MG63 (cell line): ENCODE measurements at regions not wholly inside any gene's neighbourhood (a gene's known extent, or its start where the extent isn't known, plus 50 kb on each side); places are given as distances from the start of the nearest gene placed in this dataset.

Experiments
- DNase-seq: peaks from one replicate; pipeline ENCODE4 v3.0.0-alpha.2; 2020
- H3K27me3 ChIP-seq: fragments of 250-450 bp; sonication (Bioruptor Pico); 2 replicates; pipeline ENCODE4 v1.5.1; 2020; ENCODE audit warnings: mild to moderate bottlenecking, moderate library complexity
- H3K36me3 ChIP-seq: fragments of 250-450 bp; sonication (Bioruptor Pico); 2 replicates; pipeline ENCODE4 v1.5.1; 2020; ENCODE audit warnings: mild to moderate bottlenecking, moderate library complexity
- H3K4me3 ChIP-seq: fragments of 250-450 bp; sonication (Bioruptor Pico); 2 replicates; pipeline ENCODE4 v1.5.1; 2020; ENCODE audit warnings: mild to moderate bottlenecking, moderate library complexity
- H3K9me3 ChIP-seq: fragments of 250-450 bp; sonication (Bioruptor Pico); 2 replicates; pipeline ENCODE4 v1.5.1; 2020; ENCODE audit warnings: mild to moderate bottlenecking, moderate library complexity

DNA sequence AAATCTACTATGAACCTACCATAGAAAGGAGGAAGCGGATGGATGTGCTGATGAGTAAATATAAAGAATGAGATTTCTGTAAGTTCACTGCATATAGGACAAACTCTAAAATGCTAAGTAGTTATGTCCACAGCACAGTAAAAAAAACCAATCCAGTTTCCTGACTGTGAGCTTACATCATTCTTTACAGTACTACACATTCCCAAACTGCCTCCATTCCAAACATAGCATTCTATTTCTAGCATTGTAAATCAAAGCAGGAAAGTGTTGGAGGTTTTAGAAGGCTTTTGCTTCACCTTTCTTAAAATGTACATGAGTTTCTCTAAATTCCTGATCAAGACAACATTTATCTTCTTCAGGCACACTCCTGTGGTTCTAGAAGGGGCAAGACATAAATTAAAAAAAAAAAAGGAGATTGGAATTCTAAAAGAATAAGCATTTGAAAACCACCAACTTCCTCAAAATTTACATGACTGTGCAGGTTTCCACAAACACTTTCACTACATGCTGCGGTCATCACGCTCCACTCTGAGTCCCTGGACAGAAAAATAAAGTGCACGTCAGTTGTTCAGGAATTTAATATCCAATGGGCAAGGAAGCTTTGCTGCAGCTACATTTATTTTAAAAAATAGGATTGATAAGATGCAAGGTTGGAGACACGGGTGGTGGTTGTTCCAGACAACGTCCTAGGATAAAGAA is 297.6 kb upstream of the STS start:
- Histone ChIP-seq H3K9me3 (no peaks in the 10 kb centered on the region), H3K4me3 (no peak overlapping the region), H3K36me3 (no peaks in the 10 kb centered on the region), H3K27me3 (no peaks in the 10 kb centered on the region)
- DNase-seq, result peak; percentile 1

- Histone ChIP-seq H3K4me3 (no peak overlapping the region), H3K36me3 (no peaks in the 10 kb centered on the region), H3K9me3 (no peaks in the 10 kb centered on the region), H3K27me3 (no peaks in the 10 kb centered on the region)
- no peak for DNase-seq
Measured at GRCh38 chrX:6832619-6833018, 297.7 kb upstream of the VCX3A start.

GRCh38 chrX:6826856-6827255 is 291.9 kb upstream of the VCX3A start:
- no peaks in the 10 kb centered on the region for H3K27me3 ChIP-seq
- no peaks in the 10 kb centered on the region for H3K36me3 ChIP-seq
- no peak overlapping the region for H3K4me3 ChIP-seq
- DNase-seq, result no peak
- no peaks in the 10 kb centered on the region for H3K9me3 ChIP-seq

DNA sequence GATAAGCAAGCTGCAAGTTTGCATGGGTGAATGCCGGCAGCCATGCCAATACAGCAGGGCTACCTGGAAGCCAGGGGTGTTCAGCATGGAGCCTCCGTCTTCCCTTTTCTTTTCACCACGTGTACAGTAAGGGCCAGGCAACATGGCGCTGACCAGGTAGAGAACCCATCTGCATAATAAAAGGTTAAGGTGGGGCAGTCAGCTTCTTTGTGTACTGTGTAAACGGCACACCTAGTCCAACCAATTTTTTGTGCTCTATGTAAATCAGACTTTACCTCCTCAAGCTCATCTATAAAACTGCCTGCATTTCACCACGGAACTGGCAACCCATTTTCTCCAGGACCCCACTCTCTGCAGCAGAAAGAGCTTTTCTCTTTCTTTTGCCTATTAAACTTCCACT is 286.8 kb upstream of the VCX3A start:
- Histone ChIP-seq H3K4me3 (no peak overlapping the region), H3K9me3 (no peaks in the 10 kb centered on the region), H3K36me3 (no peaks in the 10 kb centered on the region), H3K27me3 (no peaks in the 10 kb centered on the region)
- no peak for DNase-seq

DNA sequence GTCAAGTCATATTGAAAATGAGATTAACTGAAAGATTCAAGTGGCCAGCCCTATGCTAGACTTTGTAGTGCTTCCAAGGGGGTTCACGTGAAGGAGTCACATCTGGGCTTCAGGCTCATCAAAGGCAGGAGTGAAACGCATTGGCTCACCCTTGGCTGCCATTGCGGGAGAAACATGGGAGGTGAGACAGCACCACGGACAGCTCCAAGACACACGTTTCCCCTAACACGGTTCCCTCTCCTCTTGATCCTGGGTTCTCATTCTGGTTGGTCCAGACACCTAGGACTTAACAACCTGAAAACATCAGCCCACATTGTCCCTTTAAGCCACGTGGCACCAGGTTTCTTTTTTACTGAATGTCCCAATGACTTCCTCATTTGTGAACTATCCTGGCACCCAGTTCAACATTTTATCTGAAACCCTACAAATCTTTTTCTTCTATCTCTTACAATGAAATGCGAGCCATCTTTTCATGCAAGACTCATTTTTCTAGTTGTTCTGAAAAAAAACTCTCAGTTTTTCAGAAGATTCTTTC is 279.0 kb upstream of the VCX3A start:
- no peak for DNase-seq
- no peak overlapping the region for H3K4me3 ChIP-seq
- H3K9me3 ChIP-seq, result no peaks in the 10 kb centered on the region
- H3K27me3 ChIP-seq, result no peaks in the 10 kb centered on the region
- H3K36me3 ChIP-seq, result no peaks in the 10 kb centered on the region

DNA sequence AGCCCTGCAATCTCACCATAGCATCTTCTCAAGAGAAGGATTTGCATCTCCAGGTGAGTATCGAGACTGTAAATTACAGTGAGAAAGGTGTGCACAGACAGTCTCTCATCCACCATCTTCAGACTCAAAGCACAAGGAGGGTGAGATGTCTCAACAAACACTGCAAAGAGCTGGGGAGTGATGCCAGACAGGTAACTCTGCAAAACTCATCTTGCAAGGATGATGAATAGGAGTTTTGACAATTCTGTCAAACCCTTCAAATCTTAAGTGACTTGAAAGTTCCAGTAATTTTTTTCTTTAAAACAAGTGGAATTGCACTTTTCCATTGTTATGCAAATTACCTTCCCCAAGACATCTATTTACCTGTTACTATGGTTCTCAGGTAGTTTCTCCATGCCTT is 277.2 kb upstream of the VCX3A start:
- no peaks in the 10 kb centered on the region for H3K36me3 ChIP-seq
- no peak for DNase-seq
- H3K4me3 ChIP-seq, result no peak overlapping the region
- no peaks in the 10 kb centered on the region for H3K9me3 ChIP-seq
- no peaks in the 10 kb centered on the region for H3K27me3 ChIP-seq

GRCh38 chrX:6810776-6811175 is 275.9 kb upstream of the VCX3A start:
- DNase-seq, result peak; percentile 17
- Histone ChIP-seq H3K4me3 (no peak overlapping the region), H3K9me3 (no peaks in the 10 kb centered on the region), H3K27me3 (no peaks in the 10 kb centered on the region), H3K36me3 (no peaks in the 10 kb centered on the region)

- H3K27me3 ChIP-seq, result no peaks in the 10 kb centered on the region
- no peaks in the 10 kb centered on the region for H3K36me3 ChIP-seq
- H3K9me3 ChIP-seq, result no peaks in the 10 kb centered on the region
- DNase-seq, result no peak
- H3K4me3 ChIP-seq, result no peak overlapping the region
Measured at GRCh38 chrX:6803607-6804006, 268.7 kb upstream of the VCX3A start.

GRCh38 chrX:6793000-6793399 is 258.1 kb upstream of the VCX3A start:
- no peak overlapping the region for H3K4me3 ChIP-seq
- DNase-seq, result no peak
- H3K27me3 ChIP-seq, result no peaks in the 10 kb centered on the region
- H3K36me3 ChIP-seq, result no peaks in the 10 kb centered on the region
- no peaks in the 10 kb centered on the region for H3K9me3 ChIP-seq

- H3K9me3 ChIP-seq, result no peaks in the 10 kb centered on the region
Measured at GRCh38 chrX:6783912-6784311, 249.0 kb upstream of the VCX3A start.

DNA sequence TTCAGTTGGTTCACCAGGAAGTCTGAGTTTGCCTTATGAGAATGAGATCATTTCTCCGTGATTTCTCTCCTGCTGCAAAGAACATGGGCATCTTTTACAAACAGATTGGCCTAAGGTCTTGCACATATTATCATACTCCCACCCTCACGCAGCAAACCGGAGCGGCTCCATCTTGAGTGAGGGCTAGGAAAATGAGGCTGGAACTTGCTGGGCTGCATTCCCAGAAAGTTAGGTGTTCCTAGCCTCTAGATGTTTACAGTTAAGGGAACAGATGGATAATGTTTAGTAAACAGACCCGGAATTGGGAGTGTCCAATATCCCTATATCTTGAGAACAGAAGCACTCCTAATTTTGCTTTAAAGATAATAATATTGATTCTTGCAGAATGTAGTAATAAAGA is 247.9 kb upstream of the VCX3A start:
- Histone ChIP-seq H3K9me3 (no peaks in the 10 kb centered on the region), H3K36me3 (no peaks in the 10 kb centered on the region), H3K27me3 (no peaks in the 10 kb centered on the region), H3K4me3 (no peak overlapping the region)
- no peak for DNase-seq

More at GRCh38 chrX:6783912-6784311, 249.0 kb upstream of the VCX3A start:
- H3K27me3 ChIP-seq, result no peaks in the 10 kb centered on the region
- H3K4me3 ChIP-seq, result no peak overlapping the region
- no peak for DNase-seq
- H3K36me3 ChIP-seq, result no peaks in the 10 kb centered on the region

DNA sequence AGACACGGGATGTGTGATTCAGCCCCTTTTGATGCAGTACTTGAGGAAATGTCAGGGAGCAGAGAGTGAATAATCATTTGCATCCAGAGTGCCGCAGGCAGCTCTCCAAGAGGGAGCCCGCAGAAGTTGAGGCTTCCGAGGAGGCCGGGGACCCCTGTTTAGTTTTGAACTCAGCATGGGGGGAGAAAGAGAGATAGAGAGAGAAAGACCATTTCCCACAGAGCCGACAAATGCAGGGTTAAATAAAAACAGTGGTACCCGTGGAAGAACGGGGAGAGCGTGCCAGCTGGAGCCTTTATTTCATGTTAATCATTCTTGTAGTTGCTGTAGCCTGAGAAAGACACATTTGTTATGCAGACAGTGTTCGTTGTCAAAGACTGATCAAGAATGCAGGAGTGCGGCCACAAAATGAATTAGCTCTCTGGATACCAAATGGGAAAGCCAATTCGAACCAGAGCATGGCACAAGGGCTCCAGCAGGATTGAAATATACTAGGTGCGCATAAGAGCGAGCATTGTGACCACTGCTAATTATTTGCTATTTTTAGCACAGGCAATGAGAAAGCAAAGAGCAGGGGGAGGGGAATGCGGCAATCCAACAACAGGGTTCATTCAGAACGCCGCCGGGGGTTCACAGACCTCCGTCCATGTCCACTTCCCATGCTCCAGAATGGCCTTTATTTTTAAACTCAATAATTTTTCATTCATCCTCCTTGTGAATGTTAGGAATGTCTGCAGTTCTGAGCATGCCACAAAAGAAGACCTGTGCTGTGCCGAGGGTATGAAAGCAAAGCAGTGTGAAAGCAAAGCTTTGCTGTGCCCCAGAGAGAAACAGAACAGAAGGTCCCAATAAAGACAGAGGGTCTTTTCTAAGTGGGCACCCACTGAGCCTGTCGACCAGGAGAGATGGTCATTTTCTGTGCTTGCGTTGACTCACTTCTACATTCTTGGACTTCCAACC is 243.9 kb upstream of the VCX3A start:
- no peaks in the 10 kb centered on the region for H3K36me3 ChIP-seq

DNA sequence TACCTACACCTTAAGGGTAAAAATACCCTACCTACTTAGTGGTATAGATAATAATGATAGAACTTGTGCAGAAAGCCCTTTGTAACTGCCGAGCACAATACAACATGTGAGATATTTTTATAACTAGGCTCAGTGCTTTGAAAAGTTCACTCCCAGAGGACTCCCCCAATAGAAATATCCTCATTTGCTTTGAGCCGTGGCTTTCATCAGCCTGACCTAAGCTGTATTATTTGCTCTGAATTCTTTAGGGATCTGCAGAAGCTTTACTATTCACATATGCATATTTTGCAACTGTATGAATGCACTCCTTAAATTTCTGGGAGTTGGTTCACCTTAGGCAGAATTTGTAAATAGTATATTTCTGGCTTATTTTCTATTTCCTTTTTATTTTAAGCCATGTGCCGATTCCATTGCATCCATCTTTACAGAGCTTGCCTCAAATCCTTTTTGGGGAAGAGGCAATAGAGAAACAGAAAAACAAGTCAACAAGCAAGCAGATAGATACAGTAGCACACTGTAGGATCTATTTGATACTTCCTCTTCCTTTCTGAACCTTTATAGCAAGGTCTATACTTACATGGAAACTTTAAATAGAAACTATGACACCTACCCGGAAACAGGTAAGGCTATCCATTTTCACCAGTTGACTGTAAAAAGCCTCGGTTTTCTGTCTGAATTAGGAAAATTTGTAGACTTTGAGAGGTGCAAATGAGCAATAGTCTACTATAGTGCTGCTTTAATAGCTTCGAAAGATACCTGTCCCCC is 242.5 kb upstream of the VCX3A start:
- no peaks in the 10 kb centered on the region for H3K9me3 ChIP-seq
- no peak overlapping the region for H3K4me3 ChIP-seq
- no peaks in the 10 kb centered on the region for H3K36me3 ChIP-seq
- no peak for DNase-seq
- H3K27me3 ChIP-seq, result no peaks in the 10 kb centered on the region

More for the DNA sequence above, 243.9 kb upstream of the VCX3A start:
- H3K9me3 ChIP-seq, result no peaks in the 10 kb centered on the region
- DNase-seq, result no peak
- H3K27me3 ChIP-seq, result no peaks in the 10 kb centered on the region
- no peak overlapping the region for H3K4me3 ChIP-seq

GRCh38 chrX:6770936-6771335 is 236.0 kb upstream of the VCX3A start:
- no peaks in the 10 kb centered on the region for H3K36me3 ChIP-seq
- no peak for DNase-seq
- H3K27me3 ChIP-seq, result no peaks in the 10 kb centered on the region
- H3K9me3 ChIP-seq, result no peaks in the 10 kb centered on the region
- no peak overlapping the region for H3K4me3 ChIP-seq

DNA sequence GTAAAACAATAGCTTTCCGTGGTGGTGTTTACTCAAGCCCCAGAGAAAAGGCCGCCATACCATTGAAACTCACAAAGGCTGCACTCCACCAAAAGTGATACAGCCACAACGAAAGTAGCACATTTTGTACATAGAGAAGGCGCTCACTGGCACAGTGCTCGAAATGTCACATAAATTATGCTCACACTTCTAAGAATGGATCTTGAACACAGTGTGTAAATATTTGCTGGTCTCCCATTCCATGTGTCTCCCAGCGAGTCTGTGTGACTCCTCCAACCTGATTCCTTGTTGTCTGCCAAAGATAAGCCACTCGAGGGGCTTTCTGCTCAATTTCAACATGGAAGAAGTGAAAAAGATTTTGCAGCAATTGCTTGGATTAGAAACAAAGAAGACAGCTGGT is 234.0 kb upstream of the VCX3A start:
- Histone ChIP-seq H3K27me3 (no peaks in the 10 kb centered on the region), H3K36me3 (no peaks in the 10 kb centered on the region), H3K9me3 (no peaks in the 10 kb centered on the region), H3K4me3 (no peak overlapping the region)
- DNase-seq, result no peak

DNA sequence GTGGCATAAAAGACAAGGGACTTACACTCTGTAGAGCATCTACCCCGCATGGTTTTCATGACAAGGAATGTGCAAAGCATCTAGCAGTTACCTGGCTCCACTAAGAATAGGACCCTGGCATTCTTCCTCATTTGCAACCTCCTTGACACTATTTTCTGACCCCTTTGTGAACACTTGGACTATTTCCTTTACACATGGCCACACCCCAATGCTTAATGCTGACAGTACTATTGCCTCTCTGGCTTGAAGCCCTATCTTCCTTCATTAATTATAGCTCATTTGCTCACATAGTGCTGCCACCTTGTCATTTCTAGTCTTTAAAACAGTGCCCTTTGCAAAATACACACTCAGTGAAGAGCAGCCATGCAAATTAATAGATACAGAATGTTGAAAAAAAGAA is 226.3 kb upstream of the VCX3A start:
- no peaks in the 10 kb centered on the region for H3K27me3 ChIP-seq
- no peak overlapping the region for H3K4me3 ChIP-seq
- H3K36me3 ChIP-seq, result no peaks in the 10 kb centered on the region
- DNase-seq, result no peak
- H3K9me3 ChIP-seq, result no peaks in the 10 kb centered on the region
